ENCODE measurements at regions not wholly inside any gene's neighbourhood (a gene's known extent, or its start where the extent isn't known, plus 50 kb on each side); places are given as distances from the start of the nearest gene placed in this dataset.

- no peak for TF ChIP-seq ZNF331 (CRISPR knock-in tag; IDR thresholded peaks at IDR 0.05; ENCODE audit: low read depth)
- no peak for TF ChIP-seq REST (IDR thresholded peaks at IDR 0.05; ENCODE audit: unreplicated experiment)
- no peak for TF ChIP-seq JUNB (IDR thresholded peaks at IDR 0.05; ENCODE audit: unreplicated experiment)
- no peak for TF ChIP-seq CREB1 (CRISPR knock-in tag; IDR thresholded peaks at IDR 0.05; ENCODE audit: low read depth)
- TF ChIP-seq EZH2phosphoT487 (IDR thresholded peaks at IDR 0.05; ENCODE audit: unreplicated experiment) = no peak
- no peak for TF ChIP-seq CTCF (conservative IDR thresholded peaks at IDR 0.05; ENCODE audit: low read depth in 2 of 2)
These were observed 134.0 kb downstream of the DIO2 start (continued) for GRCh38 chr14:80077262-80077661.

- Histone ChIP-seq H3K4me1 (ENCODE audit: insufficient read depth) (no peaks in the 10 kb centered on the region), H3K27ac (ENCODE audit: low read depth) (no peak overlapping the region), H4K20me1 (replicated peaks; ENCODE audit: insufficient read depth) (no peaks in the 10 kb centered on the region), H3K79me2 (replicated peaks; ENCODE audit: insufficient read depth) (no peaks in the 10 kb centered on the region), H3K4me3 (no peak overlapping the region), H2AFZ (no peak overlapping the region), H3K9me2 (ENCODE audit: insufficient read depth) (no peaks in the 10 kb centered on the region), H3F3A (replicated peaks; ENCODE audit: low read depth) (no peaks in the 10 kb centered on the region), H3K27me3 (ENCODE audit: insufficient read depth) (no peaks in the 10 kb centered on the region), H3K4me2 (no peak overlapping the region), H3K36me3 (ENCODE audit: insufficient read depth) (peaks cover 3% of the 10 kb centered on the region; the same call in 1 of the 2 replicates)
- no peak overlapping the region for H3K27ac Mint-ChIP-seq
- H3K4me3 Mint-ChIP-seq = no peak overlapping the region
- H3K9me3 Mint-ChIP-seq = peaks cover 17% of the 10 kb centered on the region; the same call in 2 of the 3 replicates
- no peaks in the 10 kb centered on the region for H3K27me3 Mint-ChIP-seq (ENCODE audit: insufficient read depth, low read depth, poor library complexity)
- peaks cover 2% of the 10 kb centered on the region; the same call in 2 of the 3 replicates for H3K36me3 Mint-ChIP-seq (ENCODE audit: low read depth)
- no peaks in the 10 kb centered on the region; the same call in 2 of the 3 replicates for H3K4me1 Mint-ChIP-seq
- DNase-seq (ENCODE audit: low spot score) (no peak), ATAC-seq (no peak)
- no peak for TF ChIP-seq JUNB (IDR thresholded peaks at IDR 0.05; ENCODE audit: unreplicated experiment)
- no peak for TF ChIP-seq ZNF114 (CRISPR knock-in tag; IDR thresholded peaks at IDR 0.05)
- TF ChIP-seq REST (IDR thresholded peaks at IDR 0.05; ENCODE audit: unreplicated experiment) = no peak
- no peak for TF ChIP-seq STAT1 (IDR thresholded peaks at IDR 0.05; ENCODE audit: unreplicated experiment)
- no peak for TF ChIP-seq ZNF462 (CRISPR knock-in tag; IDR thresholded peaks at IDR 0.05)
These were observed 136.3 kb downstream of the DIO2 start for GRCh38 chr14:80074900-80075574.
